ENCODE measurements at regions not wholly inside any gene's neighbourhood (a gene's known extent, or its start where the extent isn't known, plus 50 kb on each side); places are given as distances from the start of the nearest gene placed in this dataset.

DNA sequence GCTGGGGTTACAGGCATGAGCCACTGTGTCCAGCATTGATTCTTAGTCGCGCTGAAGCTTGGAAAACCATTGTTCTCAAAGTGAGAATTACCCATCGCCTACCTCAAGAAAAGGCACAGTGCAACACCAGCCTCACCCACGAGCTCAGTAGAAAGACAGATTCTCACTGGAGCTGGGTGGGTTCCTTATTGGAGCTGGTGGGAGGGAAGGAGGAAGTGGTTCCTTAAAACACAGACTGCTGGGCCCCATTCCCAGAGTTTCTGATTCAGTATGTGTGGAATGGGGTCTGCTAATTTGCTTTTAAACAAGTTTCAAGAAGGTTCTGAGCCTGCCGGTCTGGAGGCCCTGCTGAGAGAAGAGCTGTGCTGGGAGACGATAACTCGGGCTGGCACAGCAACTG lies 264.7 kb downstream of the ENGASE start (continued):
- TF ChIP-seq TAF1 (IDR thresholded peaks at IDR 0.05; ENCODE audit: low read depth), result no peak
- no peak for TF ChIP-seq EP300 (conservative IDR thresholded peaks at IDR 0.05; ENCODE audit: poor library complexity, severe bottlenecking)
- TF ChIP-seq SMC3 (conservative IDR thresholded peaks at IDR 0.05; ENCODE audit: poor library complexity), result no peak
- TF ChIP-seq MXI1 (conservative IDR thresholded peaks at IDR 0.05; ENCODE audit: poor library complexity, severe bottlenecking), result no peak
- no peak for TF ChIP-seq POLR2AphosphoS5 (IDR thresholded peaks at IDR 0.05)

DNA sequence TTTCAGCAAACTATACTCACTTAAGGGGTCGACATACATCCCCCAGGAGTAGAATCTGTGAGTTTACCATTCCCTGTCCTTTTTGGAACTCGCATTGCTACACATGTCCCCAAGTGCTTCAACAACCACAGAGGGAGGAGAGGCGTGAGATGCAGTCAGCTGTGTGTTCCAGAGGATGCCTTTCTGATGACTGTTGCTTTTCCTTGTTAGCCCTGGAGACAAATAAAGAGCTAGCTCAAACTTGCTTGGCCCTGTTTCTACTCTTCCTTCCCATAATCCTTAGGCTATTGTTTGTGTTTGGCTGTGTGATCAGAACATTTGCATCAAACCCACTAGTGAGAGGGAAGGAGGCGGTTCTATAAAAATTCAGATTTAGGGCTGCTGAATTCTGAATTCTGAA lies 264.0 kb downstream of the ENGASE start:
- Histone ChIP-seq H3K27ac (ENCODE audit: low read length) (no peak overlapping the region), H2AFZ (ENCODE audit: low read depth, low read length) (no peak overlapping the region), H3K27me3 (ENCODE audit: insufficient read depth, low read depth, low read length) (no peaks in the 10 kb centered on the region), H4K20me1 (ENCODE audit: insufficient read depth) (no peaks in the 10 kb centered on the region), H3K9me2 (ENCODE audit: insufficient read depth, low read length) (no peaks in the 10 kb centered on the region), H3F3A (ENCODE audit: insufficient read depth, low read length, poor library complexity, severe bottlenecking) (no peaks in the 10 kb centered on the region), H3K9me3 (ENCODE audit: low read length) (no peaks in the 10 kb centered on the region), H3K36me3 (ENCODE audit: insufficient read depth, low read length) (no peaks in the 10 kb centered on the region), H3K4me3 (ENCODE audit: low read length) (no peak overlapping the region), H3K9ac (ENCODE audit: low read length) (no peak overlapping the region), H3K79me2 (replicated peaks; ENCODE audit: insufficient read depth, low read length) (no peaks in the 10 kb centered on the region), H3K4me2 (ENCODE audit: low read length) (no peak overlapping the region)
- TF ChIP-seq SMC3 (conservative IDR thresholded peaks at IDR 0.05; ENCODE audit: poor library complexity) (no peak), POLR2AphosphoS5 (IDR thresholded peaks at IDR 0.05) (no peak), MXI1 (conservative IDR thresholded peaks at IDR 0.05; ENCODE audit: poor library complexity, severe bottlenecking) (no peak), RAD21 (conservative IDR thresholded peaks at IDR 0.05) (no peak), EZH2 (IDR thresholded peaks at IDR 0.05; ENCODE audit: borderline replicate concordance, insufficient read depth, low read length, poor library complexity, severe bottlenecking) (no peak), EP300 (conservative IDR thresholded peaks at IDR 0.05; ENCODE audit: poor library complexity, severe bottlenecking) (no peak)
- TF ChIP-seq, protein P1, sequence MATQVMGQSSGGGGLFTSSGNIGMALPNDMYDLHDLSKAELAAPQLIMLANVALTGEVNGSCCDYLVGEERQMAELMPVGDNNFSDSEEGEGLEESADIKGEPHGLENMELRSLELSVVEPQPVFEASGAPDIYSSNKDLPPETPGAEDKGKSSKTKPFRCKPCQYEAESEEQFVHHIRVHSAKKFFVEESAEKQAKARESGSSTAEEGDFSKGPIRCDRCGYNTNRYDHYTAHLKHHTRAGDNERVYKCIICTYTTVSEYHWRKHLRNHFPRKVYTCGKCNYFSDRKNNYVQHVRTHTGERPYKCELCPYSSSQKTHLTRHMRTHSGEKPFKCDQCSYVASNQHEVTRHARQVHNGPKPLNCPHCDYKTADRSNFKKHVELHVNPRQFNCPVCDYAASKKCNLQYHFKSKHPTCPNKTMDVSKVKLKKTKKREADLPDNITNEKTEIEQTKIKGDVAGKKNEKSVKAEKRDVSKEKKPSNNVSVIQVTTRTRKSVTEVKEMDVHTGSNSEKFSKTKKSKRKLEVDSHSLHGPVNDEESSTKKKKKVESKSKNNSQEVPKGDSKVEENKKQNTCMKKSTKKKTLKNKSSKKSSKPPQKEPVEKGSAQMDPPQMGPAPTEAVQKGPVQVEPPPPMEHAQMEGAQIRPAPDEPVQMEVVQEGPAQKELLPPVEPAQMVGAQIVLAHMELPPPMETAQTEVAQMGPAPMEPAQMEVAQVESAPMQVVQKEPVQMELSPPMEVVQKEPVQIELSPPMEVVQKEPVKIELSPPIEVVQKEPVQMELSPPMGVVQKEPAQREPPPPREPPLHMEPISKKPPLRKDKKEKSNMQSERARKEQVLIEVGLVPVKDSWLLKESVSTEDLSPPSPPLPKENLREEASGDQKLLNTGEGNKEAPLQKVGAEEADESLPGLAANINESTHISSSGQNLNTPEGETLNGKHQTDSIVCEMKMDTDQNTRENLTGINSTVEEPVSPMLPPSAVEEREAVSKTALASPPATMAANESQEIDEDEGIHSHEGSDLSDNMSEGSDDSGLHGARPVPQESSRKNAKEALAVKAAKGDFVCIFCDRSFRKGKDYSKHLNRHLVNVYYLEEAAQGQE (IDR thresholded peaks at IDR 0.05; ENCODE audit: borderline replicate concordance), result no peak
- TF ChIP-seq, protein P2, sequence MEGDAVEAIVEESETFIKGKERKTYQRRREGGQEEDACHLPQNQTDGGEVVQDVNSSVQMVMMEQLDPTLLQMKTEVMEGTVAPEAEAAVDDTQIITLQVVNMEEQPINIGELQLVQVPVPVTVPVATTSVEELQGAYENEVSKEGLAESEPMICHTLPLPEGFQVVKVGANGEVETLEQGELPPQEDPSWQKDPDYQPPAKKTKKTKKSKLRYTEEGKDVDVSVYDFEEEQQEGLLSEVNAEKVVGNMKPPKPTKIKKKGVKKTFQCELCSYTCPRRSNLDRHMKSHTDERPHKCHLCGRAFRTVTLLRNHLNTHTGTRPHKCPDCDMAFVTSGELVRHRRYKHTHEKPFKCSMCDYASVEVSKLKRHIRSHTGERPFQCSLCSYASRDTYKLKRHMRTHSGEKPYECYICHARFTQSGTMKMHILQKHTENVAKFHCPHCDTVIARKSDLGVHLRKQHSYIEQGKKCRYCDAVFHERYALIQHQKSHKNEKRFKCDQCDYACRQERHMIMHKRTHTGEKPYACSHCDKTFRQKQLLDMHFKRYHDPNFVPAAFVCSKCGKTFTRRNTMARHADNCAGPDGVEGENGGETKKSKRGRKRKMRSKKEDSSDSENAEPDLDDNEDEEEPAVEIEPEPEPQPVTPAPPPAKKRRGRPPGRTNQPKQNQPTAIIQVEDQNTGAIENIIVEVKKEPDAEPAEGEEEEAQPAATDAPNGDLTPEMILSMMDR (IDR thresholded peaks at IDR 0.05; ENCODE audit: poor library complexity, severe bottlenecking), result no peak

DNA sequence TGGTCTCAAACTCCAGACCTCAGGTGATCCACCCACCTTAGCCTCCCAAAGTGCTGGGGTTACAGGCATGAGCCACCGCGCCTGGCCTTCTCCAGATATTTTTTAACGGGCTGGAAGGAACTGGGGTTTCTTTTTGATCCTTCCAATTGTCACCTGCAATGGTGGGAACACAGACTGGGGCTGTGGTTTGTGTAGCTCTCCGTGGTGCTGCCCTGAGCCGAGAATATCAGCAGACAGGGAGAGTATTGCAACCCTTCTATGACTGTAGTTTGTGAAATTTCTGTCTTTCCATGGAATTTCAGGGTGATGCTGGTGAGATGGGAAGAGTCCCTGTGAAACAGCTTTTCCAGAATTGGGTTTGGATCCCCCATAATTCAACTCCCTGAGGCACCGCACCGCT lies 263.5 kb downstream of the ENGASE start:
- H3K27ac ChIP-seq (ENCODE audit: low read length), result no peak overlapping the region
- H3K4me2 ChIP-seq (ENCODE audit: low read length), result no peak overlapping the region
- no peak overlapping the region for H2AFZ ChIP-seq (ENCODE audit: low read depth, low read length)
- no peaks in the 10 kb centered on the region for H4K20me1 ChIP-seq (ENCODE audit: insufficient read depth)
- no peaks in the 10 kb centered on the region for H3K9me2 ChIP-seq (ENCODE audit: insufficient read depth, low read length)
- TF ChIP-seq, protein P1 (IDR thresholded peaks at IDR 0.05; ENCODE audit: borderline replicate concordance), result no peak
- TF ChIP-seq POLR2AphosphoS5 (IDR thresholded peaks at IDR 0.05) (no peak), SMC3 (conservative IDR thresholded peaks at IDR 0.05; ENCODE audit: poor library complexity) (no peak), EZH2 (IDR thresholded peaks at IDR 0.05; ENCODE audit: borderline replicate concordance, insufficient read depth, low read length, poor library complexity, severe bottlenecking) (no peak), RAD21 (conservative IDR thresholded peaks at IDR 0.05) (no peak), MXI1 (conservative IDR thresholded peaks at IDR 0.05; ENCODE audit: poor library complexity, severe bottlenecking) (no peak)
- no peak overlapping the region for H3K9ac ChIP-seq (ENCODE audit: low read length)
- no peaks in the 10 kb centered on the region for H3K27me3 ChIP-seq (ENCODE audit: insufficient read depth, low read depth, low read length)
- no peaks in the 10 kb centered on the region for H3K79me2 ChIP-seq (replicated peaks; ENCODE audit: insufficient read depth, low read length)
- H3K36me3 ChIP-seq (ENCODE audit: insufficient read depth, low read length), result no peaks in the 10 kb centered on the region
- H3K9me3 ChIP-seq (ENCODE audit: low read length), result no peaks in the 10 kb centered on the region
- H3F3A ChIP-seq (ENCODE audit: insufficient read depth, low read length, poor library complexity, severe bottlenecking), result no peaks in the 10 kb centered on the region
- no peak overlapping the region for H3K4me3 ChIP-seq (ENCODE audit: low read length)

Measured in neural cell (in vitro differentiated cells).